ENCODE measurements at regions not wholly inside any gene's neighbourhood (a gene's known extent, or its start where the extent isn't known, plus 50 kb on each side); places are given as distances from the start of the nearest gene placed in this dataset.
"Not testable (repeated sequence)": the region's sequence is repeated elsewhere in the genome, so short reads cannot be mapped to it uniquely, and the experiment has no call there.

DNA sequence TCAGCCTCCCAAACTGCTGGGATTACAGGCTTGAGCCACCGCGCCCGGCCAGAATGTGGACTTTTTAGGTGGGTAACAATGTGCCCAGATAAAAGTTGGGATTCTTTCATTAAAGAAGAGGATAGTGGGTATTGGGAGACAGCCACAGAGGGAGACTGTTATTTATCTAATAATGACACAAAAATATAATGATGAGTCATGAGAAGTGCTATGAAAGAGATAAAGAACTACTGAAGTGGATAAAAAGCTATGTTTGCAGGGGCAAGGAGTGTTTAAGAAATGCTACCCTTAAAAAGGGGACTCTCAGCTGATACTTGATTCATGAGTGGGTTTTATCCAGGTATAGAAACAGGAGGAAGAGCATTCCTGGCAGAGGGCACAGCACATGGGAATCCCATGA lies 143.6 kb upstream of the ERCC6L2 start:
- DNase-seq (ENCODE audit: low spot score) = no peak

DNA sequence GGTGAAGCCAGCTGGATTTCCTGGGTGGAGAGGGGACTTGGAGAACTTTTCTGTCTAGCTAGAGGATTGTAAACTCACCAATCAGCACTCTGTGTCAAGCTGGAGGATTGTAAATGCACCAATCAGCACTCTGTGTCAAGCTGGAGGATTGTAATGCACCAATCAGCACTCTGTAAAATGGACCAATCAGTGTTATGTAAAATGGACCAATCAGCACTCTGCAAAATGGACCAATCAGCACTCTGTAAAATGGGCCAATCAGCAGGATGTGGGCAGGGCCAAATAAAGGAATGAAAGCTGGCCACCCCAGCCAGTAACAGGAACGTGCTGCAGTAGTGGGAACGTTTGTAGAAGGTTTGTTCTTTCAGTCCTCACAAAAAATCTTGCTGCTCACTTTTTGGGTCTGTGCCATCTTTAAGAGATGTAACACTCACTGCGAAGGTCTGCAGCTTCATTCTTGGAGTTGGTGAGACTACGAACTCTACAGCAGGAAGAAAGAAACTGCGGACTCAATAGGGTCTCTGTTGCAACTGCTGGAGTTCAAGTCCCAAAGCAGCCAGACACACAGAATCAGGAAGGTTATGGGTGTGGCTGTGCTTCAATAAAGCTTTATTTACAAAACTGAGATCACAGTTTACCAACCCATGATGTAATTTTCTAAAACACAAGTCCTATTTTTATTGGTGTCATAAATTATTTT lies 145.7 kb upstream of the ERCC6L2 start:
- no peak for DNase-seq (ENCODE audit: low spot score)

DNA sequence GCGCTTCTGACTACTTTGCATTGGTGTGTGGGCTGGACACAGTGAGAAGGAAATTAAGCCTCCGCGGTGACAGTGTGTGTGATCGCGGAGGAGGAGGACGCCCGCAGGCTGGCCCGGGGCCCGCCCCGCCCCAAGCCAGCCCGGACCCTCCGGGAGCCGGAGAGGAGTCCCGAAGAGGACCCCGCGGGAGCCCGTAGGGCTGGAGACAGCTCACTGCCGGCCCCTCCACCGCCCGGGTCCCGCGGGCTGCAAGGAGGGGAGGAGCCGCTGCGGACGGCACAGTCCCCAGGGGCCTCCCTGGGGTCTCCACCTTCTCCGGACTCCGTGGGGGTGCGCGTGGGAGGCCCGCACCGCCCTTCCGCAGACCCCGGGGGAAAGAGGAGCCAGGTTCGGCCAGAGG lies 146.4 kb upstream of the ERCC6L2 start:
- no peak for DNase-seq (ENCODE audit: low spot score)

DNA sequence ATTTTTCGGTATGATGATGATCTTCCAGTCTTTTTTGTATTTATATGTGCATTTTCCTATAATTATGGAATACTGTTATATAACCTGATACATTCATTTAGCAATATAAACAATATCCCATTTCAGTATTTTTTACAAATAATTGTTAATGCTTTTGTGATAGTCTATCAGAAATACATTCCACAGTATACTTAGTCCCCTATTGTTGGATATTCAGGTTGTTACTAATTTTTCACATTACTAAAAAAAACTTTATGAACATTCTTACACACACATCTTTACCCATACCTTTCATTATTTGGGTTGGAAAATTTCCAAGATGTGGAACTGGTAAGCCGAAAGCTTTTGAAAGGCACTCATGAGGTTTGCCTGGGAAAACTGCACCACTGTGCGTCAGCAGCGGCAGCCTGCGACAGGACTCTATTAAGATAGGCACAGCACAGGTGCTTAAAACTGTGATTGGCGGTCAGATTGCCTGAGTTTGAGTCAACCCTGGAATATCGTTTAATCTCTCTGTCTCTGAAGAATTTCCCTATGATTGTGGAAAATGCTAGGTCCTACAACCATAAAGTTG lies 147.5 kb upstream of the ERCC6L2 start:
- no peak for DNase-seq (ENCODE audit: low spot score)

DNA sequence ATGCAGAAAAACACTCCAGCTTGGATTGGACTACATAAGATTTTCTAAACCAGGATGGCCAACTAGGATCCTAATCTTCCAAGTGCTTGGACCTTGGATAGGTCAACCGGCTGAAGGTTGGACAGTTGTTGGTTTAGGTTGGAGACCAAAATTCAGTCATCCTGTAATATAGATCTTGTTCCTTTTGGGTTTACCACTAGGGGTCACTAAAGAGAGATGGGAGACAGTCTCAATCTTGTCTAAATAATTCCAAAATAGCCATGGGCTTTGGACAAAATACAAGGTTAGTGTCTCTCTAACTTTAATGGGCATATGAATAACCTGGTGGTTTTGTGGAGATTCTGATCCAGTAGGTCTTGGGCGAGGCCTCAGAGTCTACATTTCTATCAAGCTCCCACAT lies 148.7 kb upstream of the ERCC6L2 start:
- peak; percentile 53 for DNase-seq (ENCODE audit: low spot score)

DNA sequence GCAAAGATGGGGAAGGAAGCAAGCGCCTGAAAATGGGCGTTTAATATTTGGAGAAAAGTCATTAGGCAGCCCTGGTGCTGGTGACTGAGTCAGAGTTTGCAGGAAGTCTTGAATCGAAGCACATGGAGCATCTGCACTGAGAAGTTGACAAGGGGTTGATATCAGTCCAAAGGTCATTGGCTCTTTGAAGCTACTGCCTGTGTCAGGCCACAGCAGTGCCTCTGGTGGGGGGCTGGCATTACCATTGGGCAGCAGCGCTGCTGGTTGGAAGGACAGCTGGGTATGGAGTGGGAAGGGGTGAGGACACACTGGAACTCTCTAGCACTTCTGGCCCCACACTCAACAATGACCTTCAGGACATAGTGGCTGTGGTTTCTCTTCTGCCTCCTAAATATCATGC lies 150.4 kb upstream of the ERCC6L2 start:
- no peak for DNase-seq (ENCODE audit: low spot score)

DNA sequence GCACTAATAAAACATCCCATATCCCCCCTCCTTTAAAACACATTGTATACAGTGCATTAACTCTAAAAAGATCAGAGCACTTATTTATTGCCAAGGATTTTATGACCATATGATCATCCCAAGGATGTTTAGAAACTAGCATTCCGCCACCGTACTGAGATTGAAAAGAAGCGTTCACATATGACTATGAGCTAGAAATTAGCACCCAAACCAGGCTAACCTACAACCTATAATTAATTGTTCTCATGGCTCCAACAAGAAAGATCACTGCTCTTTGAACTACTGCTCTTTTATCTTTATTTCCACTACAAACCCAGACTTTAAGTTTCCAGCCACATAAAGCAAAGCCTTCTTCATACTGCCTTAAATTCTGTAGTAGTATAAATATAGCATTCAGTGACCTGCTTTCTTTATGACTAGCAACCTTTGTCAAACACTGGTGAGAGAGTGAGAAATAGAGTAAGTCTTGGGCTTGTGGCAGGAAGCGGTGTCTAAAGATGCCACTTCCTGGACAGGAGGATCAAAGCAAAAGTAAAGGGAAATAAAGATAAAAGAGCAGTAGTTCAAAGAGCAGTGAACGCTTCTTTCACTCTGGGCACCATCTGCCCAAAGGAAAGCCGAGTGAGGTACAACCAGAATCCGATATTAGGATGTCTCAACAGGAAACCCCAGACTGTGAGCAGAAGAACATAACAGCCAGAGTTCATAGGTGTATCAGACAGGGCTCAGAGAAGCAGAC lies 151.1 kb upstream of the ERCC6L2 start:
- no peak for DNase-seq (ENCODE audit: low spot score)

DNA sequence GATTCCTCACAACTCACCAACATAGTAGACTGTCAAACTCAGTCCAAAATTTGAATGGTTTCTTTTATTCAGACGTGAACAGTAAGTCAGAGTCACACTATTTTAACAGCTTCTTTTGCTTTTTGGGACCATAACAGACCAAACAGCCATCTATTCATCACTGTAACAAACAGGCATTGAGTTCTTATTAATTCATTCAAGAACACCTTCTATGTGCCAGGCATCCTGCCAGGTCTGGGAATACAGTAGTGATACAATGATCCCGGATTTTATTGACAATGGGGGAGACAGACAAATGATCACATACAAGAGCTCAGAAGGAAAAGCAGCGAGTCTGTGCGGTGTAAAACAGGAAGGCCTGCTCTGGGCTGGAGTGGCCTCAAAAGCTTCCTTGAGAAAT lies 153.3 kb upstream of the ERCC6L2 start:
- DNase-seq (ENCODE audit: low spot score) = no peak

DNA sequence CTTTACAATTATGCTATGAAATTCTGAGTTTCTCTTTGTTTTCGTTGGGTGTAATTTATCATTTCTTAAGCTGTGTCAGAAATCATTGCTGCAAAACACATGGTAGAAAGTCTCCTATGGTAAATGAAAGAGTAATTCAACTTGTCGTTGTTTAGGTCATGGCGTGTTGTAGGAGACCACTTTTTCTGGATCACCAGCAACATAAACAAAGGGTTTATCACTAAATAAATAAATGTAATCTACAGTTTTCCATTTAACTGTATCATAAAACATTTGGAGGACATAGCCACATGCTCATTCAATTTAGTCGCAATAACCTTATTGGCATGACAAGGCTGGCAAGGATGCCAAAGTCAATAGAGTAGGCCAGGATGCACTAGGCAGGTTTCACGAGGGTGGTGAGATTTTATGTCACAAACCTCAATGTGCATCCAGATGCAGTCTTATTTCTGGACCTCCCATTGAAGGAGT lies 154.4 kb upstream of the ERCC6L2 start:
- DNase-seq (ENCODE audit: low spot score) = no peak

DNA sequence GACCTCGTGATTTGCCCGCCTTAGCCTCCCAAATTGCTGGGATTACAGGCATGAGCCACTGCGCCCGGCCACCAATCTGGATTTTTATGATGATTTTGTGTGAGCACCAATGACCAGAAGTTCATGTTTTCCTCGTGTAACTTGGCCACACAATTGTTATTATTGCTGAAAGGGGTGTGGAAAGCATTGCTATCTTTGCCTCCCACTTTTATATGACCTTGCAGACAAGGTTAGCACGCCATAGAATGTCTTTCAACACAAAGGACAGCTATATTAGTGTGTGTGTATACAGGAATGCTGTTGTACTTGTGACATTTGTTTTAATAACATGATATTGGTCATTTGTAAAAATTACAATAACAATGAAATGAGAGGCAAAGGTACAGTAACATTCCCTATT lies 155.0 kb upstream of the ERCC6L2 start:
- DNase-seq (ENCODE audit: low spot score) = no peak

DNA sequence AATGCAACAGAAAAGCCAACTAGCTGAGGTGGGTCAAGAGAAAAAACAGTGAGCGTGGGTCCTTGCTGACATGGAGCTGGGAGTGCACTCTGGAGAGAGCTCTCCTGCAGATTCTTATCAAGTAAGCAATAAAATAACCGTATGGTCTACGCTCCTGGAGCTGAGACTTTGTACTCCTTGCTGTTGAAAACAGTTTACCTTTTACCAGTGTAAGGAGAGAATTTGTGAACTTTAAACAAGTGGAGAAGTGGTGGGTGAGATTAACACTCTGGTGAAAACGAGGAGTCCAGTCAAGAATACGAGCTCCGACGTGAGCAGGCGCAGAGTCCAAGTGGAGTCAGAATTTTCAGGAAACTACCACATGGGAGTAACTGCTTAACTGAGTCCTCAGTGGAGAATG lies 156.1 kb upstream of the ERCC6L2 start:
- no peak for DNase-seq (ENCODE audit: low spot score)

DNA sequence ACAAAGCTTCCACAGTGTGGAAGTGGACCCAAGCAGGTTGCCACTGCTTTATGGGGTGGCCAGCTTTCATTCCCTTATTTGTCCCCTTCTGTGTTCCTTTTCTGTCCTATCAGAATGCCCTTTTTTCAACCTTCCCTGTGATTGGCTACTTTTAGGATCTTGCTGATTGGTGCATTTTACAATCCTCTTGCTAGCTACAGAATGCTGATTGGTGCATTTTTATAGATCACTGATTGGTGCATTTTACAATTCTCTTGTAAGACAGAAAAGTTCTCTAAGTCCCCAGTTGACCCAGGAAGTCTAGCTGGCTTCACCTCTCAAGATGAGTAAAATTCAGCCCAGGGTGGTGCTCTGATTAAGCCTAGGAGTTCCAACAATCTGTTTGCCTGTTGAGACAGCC lies 157.2 kb upstream of the ERCC6L2 start:
- DNase-seq (ENCODE audit: low spot score) = no peak

DNA sequence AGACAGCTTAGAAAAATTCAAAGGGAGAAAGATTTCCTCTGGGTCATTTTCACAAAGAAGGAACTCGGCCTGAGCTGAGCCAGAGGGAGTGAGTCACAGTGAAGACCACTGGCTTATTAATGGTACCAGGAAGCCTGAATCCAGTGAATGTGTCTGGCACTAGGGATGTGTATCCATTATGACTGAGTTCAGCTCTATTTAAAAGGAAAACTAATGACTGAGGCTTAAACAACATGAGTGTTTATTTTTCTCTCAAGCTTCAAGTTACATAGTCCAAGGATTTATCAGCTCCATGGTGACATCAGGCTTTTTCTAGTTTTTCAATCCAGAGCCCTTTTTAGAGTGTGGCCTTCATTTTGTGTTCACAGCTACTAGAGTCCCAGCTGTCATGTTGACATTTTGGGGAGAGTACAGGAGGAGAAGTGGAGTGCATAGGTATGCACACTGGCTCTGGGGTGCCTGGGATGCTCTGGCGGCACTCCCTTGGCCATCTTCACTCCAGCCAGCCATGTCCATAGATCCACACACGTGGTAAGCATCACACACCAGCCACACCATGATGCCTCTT lies 159.5 kb upstream of the ERCC6L2 start:
- no peak for DNase-seq (ENCODE audit: low spot score)

DNA sequence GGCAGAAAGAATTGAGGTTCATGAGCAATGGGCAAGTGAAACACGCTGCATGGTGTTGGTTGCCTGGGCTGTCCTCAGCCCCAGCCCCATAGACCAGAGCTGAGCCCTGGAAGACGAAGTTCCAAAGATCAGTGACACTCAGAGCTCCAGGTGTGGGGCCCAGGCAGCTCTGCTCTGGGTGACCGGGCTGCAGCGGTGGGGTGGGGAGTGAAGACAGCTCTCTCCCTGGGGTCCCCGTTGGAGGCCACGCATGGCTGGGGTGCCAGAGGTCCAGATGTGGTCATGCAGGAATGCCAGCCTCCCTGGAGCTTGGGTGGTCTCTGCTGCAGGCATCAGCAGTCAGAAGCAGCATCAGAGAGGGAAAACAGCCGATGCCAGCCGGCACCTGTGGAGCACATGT lies 165.0 kb upstream of the ERCC6L2 start:
- no peak for DNase-seq (ENCODE audit: low spot score)

DNA sequence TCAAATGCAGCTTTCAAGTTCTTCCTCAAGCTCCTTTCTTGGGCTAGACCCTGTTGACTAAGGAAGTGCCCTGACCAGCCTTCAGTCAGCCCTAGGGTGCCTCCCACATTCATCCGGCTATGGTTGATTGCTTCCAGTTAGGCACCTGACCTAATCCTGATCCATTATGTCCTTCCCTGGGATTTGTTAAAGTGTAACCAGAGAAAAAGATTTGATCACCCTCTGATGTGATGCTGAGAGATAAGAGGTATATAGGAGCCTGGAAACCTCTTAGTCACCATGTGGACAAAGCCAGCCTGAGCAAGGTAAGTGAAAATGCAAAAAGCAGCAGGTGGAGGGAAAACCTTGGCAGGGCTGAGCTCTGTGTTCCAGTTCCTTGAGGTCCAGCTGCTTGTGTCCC lies 178.8 kb upstream of the ERCC6L2 start:
- DNase-seq (ENCODE audit: low spot score) = peak; percentile 93

DNA sequence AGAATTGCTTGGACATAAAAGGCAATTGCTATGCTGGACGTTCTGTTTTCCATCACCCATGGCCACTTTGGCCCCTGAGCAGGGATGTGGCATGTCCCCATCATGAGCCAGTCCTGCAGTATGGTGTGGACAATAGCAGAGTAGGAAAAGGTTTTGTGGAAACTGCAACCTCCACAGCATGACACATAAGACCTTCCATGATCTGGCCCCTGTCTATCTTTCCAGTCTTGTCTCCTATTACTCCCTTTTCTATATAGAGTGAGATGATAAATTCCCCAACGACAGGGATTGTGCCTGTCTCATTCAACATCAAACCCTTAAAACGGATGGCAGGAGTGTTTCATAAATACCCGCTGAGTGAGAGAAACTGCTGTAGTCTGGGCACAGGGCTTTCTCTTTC lies 174.7 kb upstream of the PTCH1 start:
- DNase-seq (ENCODE audit: low spot score) = no peak

DNA sequence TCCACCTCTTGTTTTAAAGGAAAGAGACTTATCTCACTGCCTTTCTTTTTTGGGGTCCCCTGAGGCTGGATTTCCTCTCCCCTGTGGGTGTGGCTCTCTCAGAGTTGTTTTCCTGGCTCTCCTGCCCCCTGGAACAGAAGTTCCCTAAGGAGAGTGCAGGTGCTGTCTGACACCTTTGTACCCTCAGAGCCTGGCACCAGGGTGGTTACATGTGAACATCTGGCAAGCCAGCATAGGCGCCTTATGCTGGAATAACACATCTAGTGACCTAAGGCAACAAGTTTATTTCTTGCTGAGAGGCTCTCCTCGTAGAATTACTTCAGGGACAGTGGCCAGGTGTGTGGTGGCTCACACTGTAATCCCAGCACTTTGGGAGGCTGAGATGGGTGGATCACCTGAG lies 172.9 kb upstream of the PTCH1 start:
- DNase-seq (ENCODE audit: low spot score) = no peak

DNA sequence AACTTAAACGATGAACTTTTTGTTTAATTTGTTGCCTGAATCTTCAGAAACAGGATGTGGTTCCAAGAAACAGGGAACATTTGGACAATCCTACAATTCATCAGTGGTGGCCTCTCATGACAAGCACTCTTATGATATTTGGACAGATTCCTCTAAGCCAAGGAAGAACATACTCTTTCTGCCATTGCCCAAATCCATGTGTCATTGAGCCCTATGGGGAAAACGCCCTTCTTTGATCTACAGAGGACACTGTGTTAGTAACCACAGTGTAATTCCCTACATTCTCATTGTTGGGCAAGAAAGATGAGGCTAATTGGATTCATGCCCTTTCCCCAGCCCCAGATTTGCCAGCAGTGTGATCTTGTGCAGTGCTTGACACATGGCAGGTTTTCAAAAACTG lies 167.7 kb upstream of the PTCH1 start:
- no peak for DNase-seq (ENCODE audit: low spot score)

DNA sequence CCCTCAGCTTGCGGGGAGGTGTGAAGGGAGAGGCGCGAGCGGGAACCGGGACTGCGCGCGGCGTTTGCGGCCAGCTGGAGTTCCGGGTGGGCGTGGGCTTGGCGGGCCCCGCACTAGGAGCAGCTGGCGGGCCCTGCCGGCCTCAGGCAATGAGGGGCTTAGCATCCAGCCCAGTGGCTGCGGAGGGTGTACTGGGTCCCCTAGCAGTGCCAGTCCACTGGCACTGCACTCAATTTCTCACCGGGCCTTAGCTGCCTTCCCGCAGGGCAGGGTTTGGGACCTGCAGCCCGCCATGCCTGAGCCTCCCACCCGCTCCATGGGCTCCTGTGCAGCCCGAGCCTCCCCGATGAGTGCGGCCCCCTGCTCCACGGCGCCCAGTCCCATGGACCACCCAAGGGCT lies 163.5 kb upstream of the PTCH1 start:
- not testable (repeated sequence) for DNase-seq (ENCODE audit: low spot score)

DNA sequence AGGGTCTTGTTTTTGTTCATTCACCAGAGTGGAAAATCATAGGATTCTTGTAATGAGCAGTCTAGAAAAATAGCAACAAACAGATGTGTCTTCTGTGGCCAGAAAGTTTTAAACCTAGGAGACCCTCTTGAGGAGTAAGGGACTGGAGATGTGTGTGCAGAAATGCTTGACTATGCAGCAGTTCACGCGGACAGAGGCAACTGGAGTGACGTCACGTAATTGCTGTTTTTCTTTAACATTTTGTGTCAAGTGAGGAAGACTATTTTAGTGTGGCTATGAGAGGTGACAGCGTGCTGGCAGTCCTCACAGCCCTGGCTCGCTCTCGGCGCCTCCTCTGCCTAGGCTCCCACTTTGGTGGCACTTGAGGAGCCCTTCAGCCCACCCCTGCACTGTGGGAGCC lies 163.1 kb upstream of the PTCH1 start:
- DNase-seq (ENCODE audit: low spot score) = no peak

DNA sequence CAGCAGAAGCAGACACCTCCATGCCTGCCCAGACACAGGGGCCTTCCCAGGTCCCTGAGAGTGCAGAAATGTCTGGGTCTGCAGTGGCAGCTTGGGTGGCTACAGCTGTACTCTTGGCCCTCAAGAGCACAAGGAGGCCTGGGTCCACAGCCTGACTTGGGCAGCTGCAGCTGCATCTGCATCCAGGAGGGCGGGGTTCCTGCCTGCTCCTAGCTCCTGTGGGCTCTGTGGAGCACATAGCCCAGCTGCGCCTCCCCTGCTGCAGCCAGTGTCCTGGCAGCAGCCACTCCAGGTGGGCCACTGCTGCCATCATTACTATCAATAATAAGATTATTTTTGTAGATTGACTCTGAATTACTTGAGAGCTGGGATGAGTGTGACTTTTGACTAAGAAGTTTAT lies 162.0 kb upstream of the PTCH1 start:
- no peak for DNase-seq (ENCODE audit: low spot score)

DNA sequence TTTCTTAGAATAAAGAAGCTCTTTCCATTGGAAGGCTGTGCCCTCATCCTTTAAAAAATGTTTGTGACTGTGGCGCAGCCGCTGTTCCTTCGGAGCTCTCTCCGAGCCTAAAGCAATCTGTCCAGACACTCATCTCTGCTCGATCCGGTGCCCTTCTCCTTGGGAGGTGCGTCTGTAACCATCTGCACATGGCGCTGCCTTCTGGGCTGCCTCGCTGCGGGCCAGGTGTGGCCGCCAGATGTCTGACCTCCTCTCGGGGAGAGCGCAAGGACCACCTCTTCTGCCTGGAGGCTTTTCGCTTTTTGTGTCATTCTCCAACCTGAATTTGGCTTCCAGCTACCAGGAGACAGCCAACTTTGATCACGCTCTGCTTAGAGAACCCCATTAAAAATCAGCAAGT lies 153.4 kb upstream of the PTCH1 start:
- no peak for DNase-seq (ENCODE audit: low spot score)

DNA sequence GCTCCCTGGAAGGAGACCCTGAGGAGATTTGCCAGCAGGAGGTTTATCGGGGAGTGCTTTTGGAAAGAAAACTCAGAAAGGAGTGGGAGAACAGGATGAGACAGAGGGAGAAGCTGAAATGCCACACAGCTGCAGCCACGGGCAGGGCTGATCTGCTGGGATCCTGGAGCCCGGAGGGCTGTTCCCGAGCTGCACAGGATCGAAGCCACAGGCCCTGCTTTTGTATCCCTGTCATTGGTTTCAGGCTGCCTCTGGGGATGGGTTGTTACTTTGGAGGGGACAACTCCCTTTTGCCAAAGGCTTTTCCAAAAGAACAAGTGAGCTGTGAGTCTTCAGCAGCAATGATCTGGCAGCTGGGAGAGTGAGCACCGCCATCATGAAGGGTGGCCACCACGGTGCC lies 152.5 kb upstream of the PTCH1 start:
- DNase-seq (ENCODE audit: low spot score) = no peak

Data from kidney tubule cell (primary cell).